HG03095 (cell line): ENCODE measurements at regions not wholly inside any gene's neighbourhood (a gene's known extent, or its start where the extent isn't known, plus 50 kb on each side); places are given as distances from the start of the nearest gene placed in this dataset.

Experiments
- ATAC-seq: cut with Tn5 transposase; IDR thresholded peaks from one replicate; pipeline ENCODE4 v1.9.1; 2021; ENCODE audit warnings: moderate library complexity; ENCODE audit not compliant: unreplicated experiment

GRCh38 chr9:91039125-91039834 lies 237.7 kb downstream of the SYK start:
- no peak for ATAC-seq

- ATAC-seq = no peak
These were observed 238.2 kb downstream of the SYK start for GRCh38 chr9:91039835-91040140.

GRCh38 chr9:91040371-91041215 lies 239.0 kb downstream of the SYK start:
- no peak for ATAC-seq

GRCh38 chr9:91042024-91042423 lies 240.4 kb downstream of the SYK start:
- ATAC-seq = no peak

- no peak for ATAC-seq
These were observed 240.9 kb downstream of the SYK start for GRCh38 chr9:91042541-91042940.

- no peak for ATAC-seq
These were observed 241.6 kb downstream of the SYK start for GRCh38 chr9:91043056-91043810.

GRCh38 chr9:91043811-91044175 lies 242.2 kb downstream of the SYK start:
- ATAC-seq = no peak

GRCh38 chr9:91044354-91044753 lies 242.7 kb downstream of the SYK start:
- no peak for ATAC-seq

- ATAC-seq = no peak
These were observed 243.4 kb downstream of the SYK start for GRCh38 chr9:91045041-91045440.

- no peak for ATAC-seq
These were observed 245.9 kb downstream of the SYK start for GRCh38 chr9:91047529-91047928.

- ATAC-seq = no peak
These were observed 246.5 kb downstream of the SYK start for GRCh38 chr9:91047993-91048607.

GRCh38 chr9:91048749-91049148 lies 247.1 kb downstream of the SYK start:
- no peak for ATAC-seq

GRCh38 chr9:91053824-91054223 lies 252.2 kb downstream of the SYK start:
- no peak for ATAC-seq

- ATAC-seq = no peak
These were observed 254.2 kb downstream of the SYK start for GRCh38 chr9:91055845-91056244.

GRCh38 chr9:91056486-91056885 lies 254.9 kb downstream of the SYK start:
- no peak for ATAC-seq

GRCh38 chr9:91056917-91057316 lies 255.3 kb downstream of the SYK start:
- ATAC-seq = no peak

GRCh38 chr9:91059713-91060112 lies 258.1 kb downstream of the SYK start:
- ATAC-seq = no peak

GRCh38 chr9:91060520-91061343 lies 259.1 kb downstream of the SYK start:
- ATAC-seq = no peak

- no peak for ATAC-seq
These were observed 259.9 kb downstream of the SYK start for GRCh38 chr9:91061506-91061905.

GRCh38 chr9:91062281-91062680 lies 260.7 kb downstream of the SYK start:
- no peak for ATAC-seq

GRCh38 chr9:91063471-91063870 lies 261.9 kb downstream of the SYK start:
- no peak for ATAC-seq
